ENCODE measurements at regions not wholly inside any gene's neighbourhood (a gene's known extent, or its start where the extent isn't known, plus 50 kb on each side); places are given as distances from the start of the nearest gene placed in this dataset.

DNA sequence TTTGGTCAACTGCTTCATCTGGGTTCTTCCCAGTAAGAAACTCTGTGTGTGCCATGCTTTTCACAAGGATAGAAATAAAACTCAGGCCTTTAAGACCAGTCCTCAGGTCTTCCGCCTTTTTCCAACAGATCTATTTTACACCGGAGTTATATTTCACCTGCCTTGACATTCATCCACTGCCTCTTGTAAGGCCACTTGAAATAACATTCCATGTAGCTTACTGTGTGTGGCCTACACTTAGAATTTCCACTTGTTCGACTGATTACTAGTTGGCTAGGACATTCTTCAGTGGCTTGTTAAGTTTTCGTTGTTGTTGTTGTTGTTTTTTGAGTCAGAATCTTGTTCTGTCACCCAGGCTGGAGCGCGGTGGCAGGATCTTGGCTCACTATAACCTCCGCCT lies 92.8 kb upstream of the UNC5C start:
- TF ChIP-seq, protein P1, sequence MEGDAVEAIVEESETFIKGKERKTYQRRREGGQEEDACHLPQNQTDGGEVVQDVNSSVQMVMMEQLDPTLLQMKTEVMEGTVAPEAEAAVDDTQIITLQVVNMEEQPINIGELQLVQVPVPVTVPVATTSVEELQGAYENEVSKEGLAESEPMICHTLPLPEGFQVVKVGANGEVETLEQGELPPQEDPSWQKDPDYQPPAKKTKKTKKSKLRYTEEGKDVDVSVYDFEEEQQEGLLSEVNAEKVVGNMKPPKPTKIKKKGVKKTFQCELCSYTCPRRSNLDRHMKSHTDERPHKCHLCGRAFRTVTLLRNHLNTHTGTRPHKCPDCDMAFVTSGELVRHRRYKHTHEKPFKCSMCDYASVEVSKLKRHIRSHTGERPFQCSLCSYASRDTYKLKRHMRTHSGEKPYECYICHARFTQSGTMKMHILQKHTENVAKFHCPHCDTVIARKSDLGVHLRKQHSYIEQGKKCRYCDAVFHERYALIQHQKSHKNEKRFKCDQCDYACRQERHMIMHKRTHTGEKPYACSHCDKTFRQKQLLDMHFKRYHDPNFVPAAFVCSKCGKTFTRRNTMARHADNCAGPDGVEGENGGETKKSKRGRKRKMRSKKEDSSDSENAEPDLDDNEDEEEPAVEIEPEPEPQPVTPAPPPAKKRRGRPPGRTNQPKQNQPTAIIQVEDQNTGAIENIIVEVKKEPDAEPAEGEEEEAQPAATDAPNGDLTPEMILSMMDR (IDR thresholded peaks at IDR 0.05; ENCODE audit: insufficient read depth, low read length), result no peak
- TF ChIP-seq GABPA (IDR thresholded peaks at IDR 0.05; ENCODE audit: low read depth) (no peak), SPI1 (IDR thresholded peaks at IDR 0.05; ENCODE audit: borderline replicate concordance, low read depth) (no peak), REST (IDR thresholded peaks at IDR 0.05; ENCODE audit: insufficient replicate concordance, low read depth) (no peak), POLR2AphosphoS5 (IDR thresholded peaks at IDR 0.05; ENCODE audit: low read depth) (no peak)
- Histone ChIP-seq H3K27me3 (ENCODE audit: insufficient read depth, poor library complexity, severe bottlenecking) (no peaks in the 10 kb centered on the region), H3K4me3 (replicated peaks; ENCODE audit: insufficient read depth, low read length) (no peak overlapping the region), H3K27ac (replicated peaks) (no peak overlapping the region)
- DNase-seq (ENCODE audit: low read depth in 1 of 2, low spot score in 1 of 2), result no peak

GRCh38 chr4:95640311-95640710 lies 91.5 kb upstream of the UNC5C start:
- TF ChIP-seq POLR2AphosphoS5 (IDR thresholded peaks at IDR 0.05; ENCODE audit: low read depth), result no peak
- TF ChIP-seq REST (IDR thresholded peaks at IDR 0.05; ENCODE audit: insufficient replicate concordance, low read depth), result no peak
- TF ChIP-seq GABPA (IDR thresholded peaks at IDR 0.05; ENCODE audit: low read depth), result no peak
- no peak for TF ChIP-seq SPI1 (IDR thresholded peaks at IDR 0.05; ENCODE audit: borderline replicate concordance, low read depth)
- TF ChIP-seq, protein P1 (IDR thresholded peaks at IDR 0.05; ENCODE audit: insufficient read depth, low read length), result no peak
- H3K27ac ChIP-seq (replicated peaks), result no peak overlapping the region
- H3K4me3 ChIP-seq (replicated peaks; ENCODE audit: insufficient read depth, low read length), result no peak overlapping the region
- no peak for DNase-seq (ENCODE audit: low read depth in 1 of 2, low spot score in 1 of 2)
- no peaks in the 10 kb centered on the region for H3K27me3 ChIP-seq (ENCODE audit: insufficient read depth, poor library complexity, severe bottlenecking)

GRCh38 chr4:95638920-95639501 lies 90.2 kb upstream of the UNC5C start:
- Histone ChIP-seq H3K4me3 (replicated peaks; ENCODE audit: insufficient read depth, low read length) (no peak overlapping the region), H3K27me3 (ENCODE audit: insufficient read depth, poor library complexity, severe bottlenecking) (no peaks in the 10 kb centered on the region), H3K27ac (replicated peaks) (no peak overlapping the region)
- no peak for TF ChIP-seq SPI1 (IDR thresholded peaks at IDR 0.05; ENCODE audit: borderline replicate concordance, low read depth)
- TF ChIP-seq, protein P1 (IDR thresholded peaks at IDR 0.05; ENCODE audit: insufficient read depth, low read length), result no peak
- no peak for TF ChIP-seq POLR2AphosphoS5 (IDR thresholded peaks at IDR 0.05; ENCODE audit: low read depth)
- TF ChIP-seq REST (IDR thresholded peaks at IDR 0.05; ENCODE audit: insufficient replicate concordance, low read depth), result no peak
- no peak for TF ChIP-seq GABPA (IDR thresholded peaks at IDR 0.05; ENCODE audit: low read depth)
- no peak for DNase-seq (ENCODE audit: low read depth in 1 of 2, low spot score in 1 of 2)

Data from HL-60 (cell line).